ENCODE measurements at regions not wholly inside any gene's neighbourhood (a gene's known extent, or its start where the extent isn't known, plus 50 kb on each side); places are given as distances from the start of the nearest gene placed in this dataset.

DNA sequence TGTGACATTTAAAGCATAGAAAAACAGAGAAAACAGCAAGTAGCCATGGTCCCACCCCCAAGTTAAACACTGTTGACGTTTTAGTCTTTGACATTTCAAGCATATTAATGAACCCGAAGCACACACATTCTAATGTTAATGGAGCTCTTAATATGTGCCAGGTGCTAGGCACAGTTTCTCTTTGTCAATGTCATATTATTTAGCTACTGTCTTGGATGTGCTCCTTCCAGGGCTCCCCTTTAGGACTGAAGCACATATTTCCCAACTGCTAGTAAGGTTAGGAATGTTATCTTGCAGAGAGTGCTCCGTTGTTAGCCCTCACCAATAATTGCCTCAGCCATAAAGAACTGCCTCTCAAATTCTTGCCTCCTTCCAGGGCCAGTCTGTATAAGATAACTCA is 716.6 kb upstream of the TENM4 start:
- DNase-seq (no peak), FAIRE-seq (no peak)
- Histone ChIP-seq H3K4me3 (ENCODE audit: low read length in 3 of 3) (no peak overlapping the region), H3K27me3 (ENCODE audit: control insufficient read depth, insufficient read depth, low read length) (no peaks in the 10 kb centered on the region), H3K9ac (ENCODE audit: low read length in 3 of 3) (no peak overlapping the region), H3K4me1 (ENCODE audit: control insufficient read depth in 2 of 3, insufficient read depth in 2 of 3, low read depth in 1 of 3, low read length in 3 of 3) (no peaks in the 10 kb centered on the region), H3K27ac (ENCODE audit: low read depth in 2 of 2, low read length in 2 of 2) (no peak overlapping the region), H3K36me3 (ENCODE audit: control insufficient read depth in 2 of 3, insufficient read depth in 3 of 3, low read length in 3 of 3) (no peaks in the 10 kb centered on the region), H3K9me3 (ENCODE audit: control insufficient read depth in 2 of 3, insufficient read depth in 1 of 3, low read length in 3 of 3) (no peaks in the 10 kb centered on the region)
- intact Hi-C loops (cut with DNase I) = no loop called here
- TF ChIP-seq, protein P1, sequence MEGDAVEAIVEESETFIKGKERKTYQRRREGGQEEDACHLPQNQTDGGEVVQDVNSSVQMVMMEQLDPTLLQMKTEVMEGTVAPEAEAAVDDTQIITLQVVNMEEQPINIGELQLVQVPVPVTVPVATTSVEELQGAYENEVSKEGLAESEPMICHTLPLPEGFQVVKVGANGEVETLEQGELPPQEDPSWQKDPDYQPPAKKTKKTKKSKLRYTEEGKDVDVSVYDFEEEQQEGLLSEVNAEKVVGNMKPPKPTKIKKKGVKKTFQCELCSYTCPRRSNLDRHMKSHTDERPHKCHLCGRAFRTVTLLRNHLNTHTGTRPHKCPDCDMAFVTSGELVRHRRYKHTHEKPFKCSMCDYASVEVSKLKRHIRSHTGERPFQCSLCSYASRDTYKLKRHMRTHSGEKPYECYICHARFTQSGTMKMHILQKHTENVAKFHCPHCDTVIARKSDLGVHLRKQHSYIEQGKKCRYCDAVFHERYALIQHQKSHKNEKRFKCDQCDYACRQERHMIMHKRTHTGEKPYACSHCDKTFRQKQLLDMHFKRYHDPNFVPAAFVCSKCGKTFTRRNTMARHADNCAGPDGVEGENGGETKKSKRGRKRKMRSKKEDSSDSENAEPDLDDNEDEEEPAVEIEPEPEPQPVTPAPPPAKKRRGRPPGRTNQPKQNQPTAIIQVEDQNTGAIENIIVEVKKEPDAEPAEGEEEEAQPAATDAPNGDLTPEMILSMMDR (IDR thresholded peaks at IDR 0.05; ENCODE audit: borderline replicate concordance, extremely low read depth, insufficient read depth) = no peak

DNA sequence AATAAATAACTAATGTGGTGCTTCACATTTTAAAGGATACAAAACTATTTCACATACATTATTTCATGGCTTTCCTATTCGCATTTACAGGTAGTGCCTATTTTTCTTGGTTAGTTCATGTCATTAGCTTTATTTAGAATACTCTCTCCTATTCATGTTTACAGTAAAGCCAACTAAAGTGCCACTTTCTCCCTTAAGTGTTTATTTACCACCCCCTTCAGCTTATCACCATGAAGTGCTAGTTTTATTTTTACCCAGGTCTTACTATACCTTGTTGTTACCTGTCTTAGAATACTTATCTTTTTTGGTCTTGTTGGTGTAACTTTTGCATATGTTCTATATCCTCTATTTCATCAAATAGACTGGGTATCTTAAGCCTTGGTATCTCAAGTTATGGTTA is 715.2 kb upstream of the TENM4 start:
- FAIRE-seq (no peak), DNase-seq (no peak)
- TF ChIP-seq, protein P1 (IDR thresholded peaks at IDR 0.05; ENCODE audit: borderline replicate concordance, extremely low read depth, insufficient read depth) = no peak
- Histone ChIP-seq H3K4me1 (ENCODE audit: control insufficient read depth in 2 of 3, insufficient read depth in 2 of 3, low read depth in 1 of 3, low read length in 3 of 3) (no peaks in the 10 kb centered on the region), H3K36me3 (ENCODE audit: control insufficient read depth in 2 of 3, insufficient read depth in 3 of 3, low read length in 3 of 3) (no peaks in the 10 kb centered on the region), H3K27ac (ENCODE audit: low read depth in 2 of 2, low read length in 2 of 2) (no peak overlapping the region), H3K9me3 (ENCODE audit: control insufficient read depth in 2 of 3, insufficient read depth in 1 of 3, low read length in 3 of 3) (no peaks in the 10 kb centered on the region), H3K27me3 (ENCODE audit: control insufficient read depth, insufficient read depth, low read length) (no peaks in the 10 kb centered on the region), H3K4me3 (ENCODE audit: low read length in 3 of 3) (no peak overlapping the region), H3K9ac (ENCODE audit: low read length in 3 of 3) (no peak overlapping the region)
- intact Hi-C loops (cut with DNase I) = no loop called here

DNA sequence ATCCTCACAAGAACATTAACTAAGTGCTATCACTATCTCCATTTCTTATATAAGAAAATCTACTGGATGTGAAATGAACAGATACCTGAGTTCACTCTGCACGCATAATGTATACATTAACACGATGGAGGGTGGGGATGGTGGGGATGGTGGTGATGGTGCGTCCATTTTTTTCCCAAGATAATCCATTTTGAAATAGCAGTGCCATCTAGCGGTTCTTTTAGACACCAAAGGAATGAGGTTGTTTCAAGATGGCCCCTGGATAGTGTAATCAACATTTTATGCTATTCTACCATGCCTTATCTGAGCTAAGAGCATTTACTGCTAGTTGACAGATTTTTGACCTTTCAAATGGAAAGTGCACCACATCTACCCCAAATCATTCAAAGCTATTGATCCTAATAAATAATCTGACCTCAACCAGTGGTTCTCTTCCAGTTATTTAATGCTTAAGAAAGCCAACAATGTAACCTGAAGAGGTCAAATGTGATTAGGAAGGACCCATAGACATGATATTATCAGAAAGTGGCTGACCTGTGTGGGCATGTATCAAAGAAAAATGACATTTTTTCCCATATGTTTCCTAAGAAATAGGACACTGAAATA is 714.7 kb upstream of the TENM4 start:
- DNase-seq (peak in 3 of 5 donors; percentile 31 to 55 (median 31)), FAIRE-seq (no peak)
- Histone ChIP-seq H3K9ac (ENCODE audit: low read length in 3 of 3) (no peak overlapping the region), H3K4me1 (ENCODE audit: control insufficient read depth in 2 of 3, insufficient read depth in 2 of 3, low read depth in 1 of 3, low read length in 3 of 3) (no peaks in the 10 kb centered on the region), H3K36me3 (ENCODE audit: control insufficient read depth in 2 of 3, insufficient read depth in 3 of 3, low read length in 3 of 3) (no peaks in the 10 kb centered on the region), H3K4me3 (ENCODE audit: low read length in 3 of 3) (no peak overlapping the region), H3K27ac (ENCODE audit: low read depth in 2 of 2, low read length in 2 of 2) (no peak overlapping the region), H3K27me3 (ENCODE audit: control insufficient read depth, insufficient read depth, low read length) (no peaks in the 10 kb centered on the region), H3K9me3 (ENCODE audit: control insufficient read depth in 2 of 3, insufficient read depth in 1 of 3, low read length in 3 of 3) (no peaks in the 10 kb centered on the region)
- TF ChIP-seq, protein P1 (IDR thresholded peaks at IDR 0.05; ENCODE audit: borderline replicate concordance, extremely low read depth, insufficient read depth) = peak; percentile 45
- intact Hi-C loops (cut with DNase I) = no loop called here

DNA sequence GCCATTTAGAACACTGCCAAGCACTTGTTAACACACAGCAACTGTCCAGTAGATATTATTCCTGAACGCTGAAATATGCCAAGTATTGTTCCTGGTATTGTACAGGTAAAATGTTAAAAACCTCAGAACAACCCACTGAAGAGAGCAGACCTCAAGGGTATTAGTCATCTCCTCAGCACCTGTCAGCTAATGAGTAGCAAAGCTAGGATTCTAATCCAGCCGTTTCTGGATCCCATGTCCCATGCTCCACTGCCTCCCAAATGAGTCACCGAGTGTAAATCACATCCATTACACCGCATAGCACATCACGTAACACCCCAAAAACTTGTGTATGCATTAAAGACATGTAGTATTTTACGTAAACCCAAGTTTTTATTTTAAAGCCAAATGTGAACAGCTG is 705.4 kb upstream of the TENM4 start:
- Histone ChIP-seq H3K36me3 (ENCODE audit: control insufficient read depth in 2 of 3, insufficient read depth in 3 of 3, low read length in 3 of 3) (no peaks in the 10 kb centered on the region), H3K9ac (ENCODE audit: low read length in 3 of 3) (no peak overlapping the region), H3K4me1 (ENCODE audit: control insufficient read depth in 2 of 3, insufficient read depth in 2 of 3, low read depth in 1 of 3, low read length in 3 of 3) (no peaks in the 10 kb centered on the region), H3K27ac (ENCODE audit: low read depth in 2 of 2, low read length in 2 of 2) (peak overlapping the region in 1 of 2 donors; percentile 21), H3K9me3 (ENCODE audit: control insufficient read depth in 2 of 3, insufficient read depth in 1 of 3, low read length in 3 of 3) (no peaks in the 10 kb centered on the region), H3K4me3 (ENCODE audit: low read length in 3 of 3) (no peak overlapping the region), H3K27me3 (ENCODE audit: control insufficient read depth, insufficient read depth, low read length) (no peaks in the 10 kb centered on the region)
- intact Hi-C loops (cut with DNase I) = no loop called here
- DNase-seq (peak in 2 of 5 donors; percentile 27 to 50), FAIRE-seq (no peak)
- TF ChIP-seq, protein P1 (IDR thresholded peaks at IDR 0.05; ENCODE audit: borderline replicate concordance, extremely low read depth, insufficient read depth) = no peak
